ENCODE measurements at regions not wholly inside any gene's neighbourhood (a gene's known extent, or its start where the extent isn't known, plus 50 kb on each side); places are given as distances from the start of the nearest gene placed in this dataset.

DNA sequence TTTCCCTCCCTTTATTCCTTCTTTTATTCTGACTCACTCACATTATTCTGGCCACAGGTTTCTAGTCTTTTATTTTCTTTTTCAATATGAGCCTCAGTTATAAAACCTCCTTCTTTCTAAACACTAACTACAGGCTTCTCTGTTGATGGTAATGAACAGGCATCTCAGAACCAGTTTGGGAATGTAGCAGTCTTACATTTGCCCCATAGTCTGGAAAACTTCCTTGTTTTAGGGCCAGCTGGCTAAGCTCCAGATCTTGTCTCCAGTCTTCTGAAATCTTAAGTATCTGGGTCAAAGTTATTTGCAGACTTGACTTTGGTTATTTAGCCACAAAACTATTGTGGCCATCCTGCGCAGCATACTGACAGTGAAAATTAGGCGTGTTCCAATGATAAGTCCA lies 97.0 kb upstream of the MAN1A1 start:
- TF ChIP-seq POLR2A (IDR thresholded peaks at IDR 0.05; ENCODE audit: low read depth, low read length) (no peak), POLR2AphosphoS5 (IDR thresholded peaks at IDR 0.05; ENCODE audit: low read depth, low read length) (no peak), TAF1 (IDR thresholded peaks at IDR 0.05; ENCODE audit: borderline replicate concordance, low read depth, low read length) (no peak)
- DNase-seq (ENCODE audit: insufficient read length): no peak
- FAIRE-seq: no peak

DNA sequence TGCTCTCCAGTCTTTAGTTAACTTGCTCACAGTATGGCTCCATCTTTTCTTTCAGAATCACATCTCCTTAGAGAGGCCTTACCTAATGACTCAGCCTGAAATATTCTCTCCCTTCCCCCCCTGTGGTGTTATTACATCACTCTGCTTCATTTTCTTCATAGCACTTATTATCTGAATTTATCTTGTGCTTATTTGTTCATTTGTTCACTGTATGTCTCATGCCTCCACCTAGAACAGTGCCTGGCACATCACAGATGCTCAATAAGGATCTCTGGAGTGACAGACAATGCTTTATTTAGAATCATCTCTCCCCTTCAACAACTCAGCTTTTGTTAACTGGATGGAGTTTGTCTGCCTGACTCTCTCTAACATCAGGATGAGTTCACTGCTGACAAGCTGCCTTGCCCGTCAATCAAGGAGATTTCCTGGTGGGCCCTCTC lies 96.6 kb upstream of the MAN1A1 start:
- no peak for DNase-seq (ENCODE audit: insufficient read length)
- no peak for TF ChIP-seq TAF1 (IDR thresholded peaks at IDR 0.05; ENCODE audit: borderline replicate concordance, low read depth, low read length)
- TF ChIP-seq POLR2AphosphoS5 (IDR thresholded peaks at IDR 0.05; ENCODE audit: low read depth, low read length): no peak
- TF ChIP-seq POLR2A (IDR thresholded peaks at IDR 0.05; ENCODE audit: low read depth, low read length): no peak
- no peak for FAIRE-seq

GRCh38 chr6:119445666-119446065 lies 96.1 kb upstream of the MAN1A1 start:
- no peak for TF ChIP-seq POLR2A (IDR thresholded peaks at IDR 0.05; ENCODE audit: low read depth, low read length)
- no peak for TF ChIP-seq TAF1 (IDR thresholded peaks at IDR 0.05; ENCODE audit: borderline replicate concordance, low read depth, low read length)
- TF ChIP-seq POLR2AphosphoS5 (IDR thresholded peaks at IDR 0.05; ENCODE audit: low read depth, low read length): no peak
- FAIRE-seq (no peak), DNase-seq (ENCODE audit: insufficient read length) (no peak)

GRCh38 chr6:119444642-119445557 lies 95.3 kb upstream of the MAN1A1 start:
- FAIRE-seq (no peak), DNase-seq (ENCODE audit: insufficient read length) (peak; percentile 8)
- TF ChIP-seq POLR2A (IDR thresholded peaks at IDR 0.05; ENCODE audit: low read depth, low read length) (no peak), TAF1 (IDR thresholded peaks at IDR 0.05; ENCODE audit: borderline replicate concordance, low read depth, low read length) (no peak), POLR2AphosphoS5 (IDR thresholded peaks at IDR 0.05; ENCODE audit: low read depth, low read length) (no peak)

DNA sequence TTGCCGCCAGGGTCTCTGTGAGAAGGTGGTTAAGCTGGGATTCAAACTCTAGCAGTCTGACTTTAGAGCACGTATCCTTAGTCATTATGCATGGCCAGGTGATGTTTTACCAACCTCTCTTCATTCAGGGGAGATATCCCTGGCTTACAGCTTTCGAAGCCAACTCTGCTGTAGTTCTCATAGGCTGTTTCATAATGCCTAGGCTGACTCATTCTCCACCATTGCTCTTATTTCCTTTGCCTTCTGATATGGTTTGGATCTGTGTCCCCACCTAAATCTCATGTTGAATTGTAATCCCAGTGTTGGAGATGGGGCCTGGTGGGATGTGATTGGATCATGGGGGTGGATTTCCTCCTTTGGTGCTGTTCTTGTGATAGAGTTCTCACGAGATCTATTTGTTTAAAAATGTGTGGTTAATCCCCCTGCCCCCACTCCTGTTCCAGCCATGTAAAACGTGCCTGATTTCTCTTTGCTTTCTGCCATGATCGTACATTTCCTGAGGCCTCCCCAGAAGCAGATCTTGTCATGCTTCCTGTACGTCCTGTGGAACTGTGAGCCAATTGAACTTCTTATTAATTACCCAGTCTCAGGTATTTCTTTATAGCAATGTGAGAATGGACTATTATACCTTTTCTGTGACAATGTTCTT lies 94.6 kb upstream of the MAN1A1 start:
- FAIRE-seq (no peak), DNase-seq (ENCODE audit: insufficient read length) (no peak)
- TF ChIP-seq POLR2A (IDR thresholded peaks at IDR 0.05; ENCODE audit: low read depth, low read length): no peak
- no peak for TF ChIP-seq POLR2AphosphoS5 (IDR thresholded peaks at IDR 0.05; ENCODE audit: low read depth, low read length)
- no peak for TF ChIP-seq TAF1 (IDR thresholded peaks at IDR 0.05; ENCODE audit: borderline replicate concordance, low read depth, low read length)

GRCh38 chr6:119442776-119443184 lies 93.2 kb upstream of the MAN1A1 start:
- TF ChIP-seq POLR2AphosphoS5 (IDR thresholded peaks at IDR 0.05; ENCODE audit: low read depth, low read length) (no peak), TAF1 (IDR thresholded peaks at IDR 0.05; ENCODE audit: borderline replicate concordance, low read depth, low read length) (no peak), POLR2A (IDR thresholded peaks at IDR 0.05; ENCODE audit: low read depth, low read length) (no peak)
- DNase-seq (ENCODE audit: insufficient read length) (no peak), FAIRE-seq (no peak)

DNA sequence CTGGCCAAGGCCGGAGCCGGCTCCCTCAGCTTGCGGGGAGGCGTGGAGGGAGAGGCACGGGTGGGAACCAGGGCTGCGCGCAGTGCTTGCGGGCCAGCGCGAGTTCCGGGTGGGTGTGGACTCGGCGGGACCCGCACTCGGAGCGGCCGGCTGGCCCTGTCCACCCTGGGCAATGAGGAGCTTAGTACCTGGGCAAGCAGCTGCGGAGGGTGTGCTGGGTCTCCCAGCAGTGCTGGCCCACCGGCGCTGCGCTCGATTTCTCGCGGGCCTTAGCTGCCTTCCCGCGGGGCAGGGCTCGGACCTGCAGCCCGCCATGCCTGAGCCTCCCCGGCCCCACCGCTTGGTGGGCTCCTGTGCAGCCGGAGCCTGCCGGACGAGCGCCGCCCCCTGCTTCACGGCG lies 91.4 kb upstream of the MAN1A1 start:
- DNase-seq (ENCODE audit: insufficient read length): no peak

GRCh38 chr6:119436583-119436982 lies 87.0 kb upstream of the MAN1A1 start:
- FAIRE-seq (no peak), DNase-seq (ENCODE audit: insufficient read length) (no peak)
- TF ChIP-seq TAF1 (IDR thresholded peaks at IDR 0.05; ENCODE audit: borderline replicate concordance, low read depth, low read length) (no peak), POLR2AphosphoS5 (IDR thresholded peaks at IDR 0.05; ENCODE audit: low read depth, low read length) (no peak), POLR2A (IDR thresholded peaks at IDR 0.05; ENCODE audit: low read depth, low read length) (no peak)

More for the DNA sequence above, 91.4 kb upstream of the MAN1A1 start:
- TF ChIP-seq POLR2A (IDR thresholded peaks at IDR 0.05; ENCODE audit: low read depth, low read length) (no peak), TAF1 (IDR thresholded peaks at IDR 0.05; ENCODE audit: borderline replicate concordance, low read depth, low read length) (no peak), POLR2AphosphoS5 (IDR thresholded peaks at IDR 0.05; ENCODE audit: low read depth, low read length) (no peak)
- FAIRE-seq: no peak

- no peak for TF ChIP-seq POLR2AphosphoS5 (IDR thresholded peaks at IDR 0.05; ENCODE audit: low read depth, low read length)
- no peak for TF ChIP-seq TAF1 (IDR thresholded peaks at IDR 0.05; ENCODE audit: borderline replicate concordance, low read depth, low read length)
- no peak for TF ChIP-seq POLR2A (IDR thresholded peaks at IDR 0.05; ENCODE audit: low read depth, low read length)
- no peak for DNase-seq (ENCODE audit: insufficient read length)
- FAIRE-seq: no peak
These were observed 82.2 kb upstream of the MAN1A1 start for GRCh38 chr6:119431799-119432198.

DNA sequence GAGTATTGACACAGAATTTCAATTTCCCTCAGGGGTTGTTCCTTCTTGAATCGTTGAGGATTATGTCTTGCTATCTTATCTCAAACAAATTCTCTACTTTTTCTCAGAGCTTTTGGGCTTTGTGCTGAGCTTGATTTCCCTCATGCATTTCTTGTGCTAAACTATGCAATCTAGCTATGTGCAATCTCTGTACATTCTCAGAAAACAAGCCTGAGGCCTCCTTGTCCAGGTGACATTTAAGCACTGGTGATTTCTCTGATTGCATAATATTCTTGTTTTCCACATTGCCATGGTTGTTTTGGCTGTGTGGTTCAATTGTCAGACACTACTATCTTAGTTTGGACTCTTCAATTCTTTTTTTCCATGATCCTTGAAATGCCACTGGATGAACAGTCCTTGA lies 81.2 kb upstream of the MAN1A1 start:
- FAIRE-seq (no peak), DNase-seq (ENCODE audit: insufficient read length) (no peak)
- TF ChIP-seq POLR2AphosphoS5 (IDR thresholded peaks at IDR 0.05; ENCODE audit: low read depth, low read length): no peak
- TF ChIP-seq TAF1 (IDR thresholded peaks at IDR 0.05; ENCODE audit: borderline replicate concordance, low read depth, low read length): no peak
- no peak for TF ChIP-seq POLR2A (IDR thresholded peaks at IDR 0.05; ENCODE audit: low read depth, low read length)

DNA sequence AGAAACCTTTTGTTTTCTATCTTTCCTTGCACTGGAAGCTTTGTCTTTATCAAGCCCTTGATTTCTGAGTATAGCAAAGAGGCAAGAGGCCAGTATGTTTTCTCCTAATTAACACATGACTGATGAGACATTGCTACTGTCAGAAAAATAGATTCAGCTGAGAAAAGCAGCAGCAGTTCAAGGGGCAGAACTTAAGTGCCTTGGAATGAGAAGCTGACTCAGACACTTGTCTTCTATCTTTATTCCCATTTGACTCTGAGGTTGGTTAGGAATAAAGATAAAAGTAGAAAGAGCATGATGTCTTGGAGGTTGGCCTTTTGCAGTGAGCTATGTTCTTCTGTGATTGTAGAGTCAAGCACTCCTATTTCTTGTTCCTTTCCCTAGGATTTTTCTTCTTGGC lies 79.1 kb upstream of the MAN1A1 start:
- DNase-seq (ENCODE audit: insufficient read length) (no peak), FAIRE-seq (no peak)
- no peak for TF ChIP-seq TAF1 (IDR thresholded peaks at IDR 0.05; ENCODE audit: borderline replicate concordance, low read depth, low read length)
- TF ChIP-seq POLR2AphosphoS5 (IDR thresholded peaks at IDR 0.05; ENCODE audit: low read depth, low read length): no peak
- no peak for TF ChIP-seq POLR2A (IDR thresholded peaks at IDR 0.05; ENCODE audit: low read depth, low read length)
